Mammary epithelial cell (primary cell): ENCODE measurements at regions not wholly inside any gene's neighbourhood (a gene's known extent, or its start where the extent isn't known, plus 50 kb on each side); places are given as distances from the start of the nearest gene placed in this dataset.

ENCODE experiments used
- EZH2 ChIP-seq: IDR thresholded peaks from 2 replicates; pipeline ENCODE4 v1.6.1; 2012; ENCODE audit warnings: low read length, inconsistent platforms, borderline replicate concordance
- TF ChIP-seq, protein P1 (sequence below), 2 donors: IDR thresholded peaks in 1 of 2; conservative IDR thresholded peaks in 1 of 2; 2 replicates each; pipeline ENCODE4 v1.5.1; 2011 to 2012; ENCODE audit warnings: inconsistent platforms in 2 of 2, low read length in 2 of 2, mild to moderate bottlenecking in 2 of 2, control low read depth in 1 of 2, low read depth in 1 of 2; ENCODE audit not compliant: insufficient read depth in 1 of 2; ENCODE audit errors: extremely low read depth in 1 of 2

- TF ChIP-seq, protein P1, sequence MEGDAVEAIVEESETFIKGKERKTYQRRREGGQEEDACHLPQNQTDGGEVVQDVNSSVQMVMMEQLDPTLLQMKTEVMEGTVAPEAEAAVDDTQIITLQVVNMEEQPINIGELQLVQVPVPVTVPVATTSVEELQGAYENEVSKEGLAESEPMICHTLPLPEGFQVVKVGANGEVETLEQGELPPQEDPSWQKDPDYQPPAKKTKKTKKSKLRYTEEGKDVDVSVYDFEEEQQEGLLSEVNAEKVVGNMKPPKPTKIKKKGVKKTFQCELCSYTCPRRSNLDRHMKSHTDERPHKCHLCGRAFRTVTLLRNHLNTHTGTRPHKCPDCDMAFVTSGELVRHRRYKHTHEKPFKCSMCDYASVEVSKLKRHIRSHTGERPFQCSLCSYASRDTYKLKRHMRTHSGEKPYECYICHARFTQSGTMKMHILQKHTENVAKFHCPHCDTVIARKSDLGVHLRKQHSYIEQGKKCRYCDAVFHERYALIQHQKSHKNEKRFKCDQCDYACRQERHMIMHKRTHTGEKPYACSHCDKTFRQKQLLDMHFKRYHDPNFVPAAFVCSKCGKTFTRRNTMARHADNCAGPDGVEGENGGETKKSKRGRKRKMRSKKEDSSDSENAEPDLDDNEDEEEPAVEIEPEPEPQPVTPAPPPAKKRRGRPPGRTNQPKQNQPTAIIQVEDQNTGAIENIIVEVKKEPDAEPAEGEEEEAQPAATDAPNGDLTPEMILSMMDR (conservative IDR thresholded peaks at IDR 0.05 in 1 of 2, IDR thresholded peaks at IDR 0.05 in 1 of 2; ENCODE audit: extremely low read depth in 1 of 2, insufficient read depth in 1 of 2, low read depth in 1 of 2, low read length in 2 of 2): no peak
- TF ChIP-seq EZH2: no peak
These were observed 56.3 kb upstream of the SYT6 start for GRCh38 chr1:114209971-114210370.
